Upper lobe of left lung (tissue), 6 donors: ENCODE measurements at regions not wholly inside any gene's neighbourhood (a gene's known extent, or its start where the extent isn't known, plus 50 kb on each side); places are given as distances from the start of the nearest gene placed in this dataset.

Experiments
- ATAC-seq, 2 donors: fragments of 200-7000 bp; cut with Tn5 transposase; one replicate each; pipeline ENCODE4 v1.9.1; 2022; ENCODE audit warnings: mild to moderate bottlenecking in 2 of 2, moderate library complexity in 2 of 2; ENCODE audit not compliant: low FRiP score in 2 of 2
- DNase-seq, 2 donors: peaks; one replicate each; pipeline ENCODE4 v3.0.0-alpha.2; 2019 to 2020
- H3K27ac ChIP-seq, 4 donors: fragments of 200-600 bp; sonication (generic); one replicate each; pipeline ENCODE4 v1.5.1; 2016 to 2019
- H3K27me3 ChIP-seq, 4 donors: fragments of 200-600 bp; sonication (generic); one replicate each; pipeline ENCODE4 v1.5.1; 2017 to 2019
- H3K36me3 ChIP-seq, 4 donors: fragments of 200-600 bp; sonication (generic); one replicate each; pipeline ENCODE4 v1.5.1; 2016 to 2019
- H3K4me1 ChIP-seq, 4 donors: fragments of 200-600 bp; sonication (generic); one replicate each; pipeline ENCODE4 v1.5.1; 2018 to 2019
- H3K4me3 ChIP-seq, 4 donors: fragments of 200-600 bp; sonication (generic); one replicate each; pipeline ENCODE4 v1.5.1; 2017 to 2019; ENCODE audit warnings: mild to moderate bottlenecking in 2 of 4, moderate library complexity in 1 of 4
- H3K9me3 ChIP-seq, 4 donors: fragments of 200-600 bp; sonication (generic); one replicate each; pipeline ENCODE4 v1.5.1; 2018 to 2019
- EP300 ChIP-seq, 4 donors: sonication (generic); formaldehyde crosslinking; IDR thresholded peaks; one replicate each; pipeline ENCODE4 v1.5.1; 2017; ENCODE audit warnings: antibody characterized with exemption in 4 of 4, control low read depth in 2 of 4
- POLR2A ChIP-seq, 4 donors: fragments of 450-650 bp; IDR thresholded peaks; one replicate each; pipeline ENCODE4 v1.5.1; 2016 to 2017; ENCODE audit warnings: antibody characterized with exemption in 4 of 4, mild to moderate bottlenecking in 2 of 4
- POLR2AphosphoS5 ChIP-seq, 2 donors: sonication (generic); formaldehyde crosslinking; IDR thresholded peaks; one replicate each; pipeline ENCODE4 v1.5.1; 2017; ENCODE audit warnings: antibody characterized with exemption in 2 of 2
- WGBS, 2 donors: methylation state at CpG; one replicate each; pipeline ENCODE4 v1.1.5; 2017 to 2018; 5-methylcytosine and 5-hydroxymethylcytosine counted together
- TF ChIP-seq, protein P1 (sequence below), 6 experiments: fragments of 450-650 bp in 4 of 6; fragments of 200-600 bp in 2 of 6; sonication (generic) in 2 of 6; IDR thresholded peaks; one replicate each; pipeline ENCODE4 v1.5.1; 2016 to 2019; ENCODE audit warnings: antibody characterized with exemption in 6 of 6
- donor health status: DM: no; HTN: no; CAD: no; lungs with moderate emphysema.
- donor health status: DM: no; HTN: yes; CAD: no; lungs with severe emphysema.

DNA sequence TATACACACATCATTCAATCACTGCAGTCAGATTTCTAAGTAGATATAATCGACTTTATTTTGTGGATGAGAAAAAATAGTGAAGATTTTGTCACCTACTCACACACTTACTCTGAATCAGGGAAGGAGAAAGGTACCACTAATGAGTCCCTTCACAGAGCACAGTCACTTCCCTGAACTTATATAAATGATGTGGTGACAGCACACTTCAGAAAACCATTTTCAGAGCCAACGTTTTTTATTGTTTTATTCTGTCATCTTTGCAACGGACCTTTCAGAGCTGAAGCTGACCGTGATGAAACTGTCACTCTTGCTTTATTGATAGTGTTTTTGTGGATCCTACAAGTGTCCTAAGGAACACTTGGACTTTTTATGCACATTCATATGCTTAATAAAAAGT, 956.6 kb downstream of the SQOR start:
- no peaks in the 10 kb centered on the region for H3K36me3 ChIP-seq
- no peaks in the 10 kb centered on the region for H3K4me1 ChIP-seq
- no peak overlapping the region for H3K4me3 ChIP-seq
- DNase-seq (no peak), ATAC-seq (no peak)
- no peak for TF ChIP-seq EP300 (IDR thresholded peaks at IDR 0.05)
- TF ChIP-seq POLR2AphosphoS5 (IDR thresholded peaks at IDR 0.05): no peak
- TF ChIP-seq, protein P1, sequence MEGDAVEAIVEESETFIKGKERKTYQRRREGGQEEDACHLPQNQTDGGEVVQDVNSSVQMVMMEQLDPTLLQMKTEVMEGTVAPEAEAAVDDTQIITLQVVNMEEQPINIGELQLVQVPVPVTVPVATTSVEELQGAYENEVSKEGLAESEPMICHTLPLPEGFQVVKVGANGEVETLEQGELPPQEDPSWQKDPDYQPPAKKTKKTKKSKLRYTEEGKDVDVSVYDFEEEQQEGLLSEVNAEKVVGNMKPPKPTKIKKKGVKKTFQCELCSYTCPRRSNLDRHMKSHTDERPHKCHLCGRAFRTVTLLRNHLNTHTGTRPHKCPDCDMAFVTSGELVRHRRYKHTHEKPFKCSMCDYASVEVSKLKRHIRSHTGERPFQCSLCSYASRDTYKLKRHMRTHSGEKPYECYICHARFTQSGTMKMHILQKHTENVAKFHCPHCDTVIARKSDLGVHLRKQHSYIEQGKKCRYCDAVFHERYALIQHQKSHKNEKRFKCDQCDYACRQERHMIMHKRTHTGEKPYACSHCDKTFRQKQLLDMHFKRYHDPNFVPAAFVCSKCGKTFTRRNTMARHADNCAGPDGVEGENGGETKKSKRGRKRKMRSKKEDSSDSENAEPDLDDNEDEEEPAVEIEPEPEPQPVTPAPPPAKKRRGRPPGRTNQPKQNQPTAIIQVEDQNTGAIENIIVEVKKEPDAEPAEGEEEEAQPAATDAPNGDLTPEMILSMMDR (IDR thresholded peaks at IDR 0.05): no peak
- TF ChIP-seq POLR2A (IDR thresholded peaks at IDR 0.05): no peak
- H3K27me3 ChIP-seq: no peaks in the 10 kb centered on the region
- WGBS, 2 donors: 62 to 66% methylated on average over 4 of the region's 4 CpGs
- H3K27ac ChIP-seq: no peak overlapping the region
- no peaks in the 10 kb centered on the region for H3K9me3 ChIP-seq

GRCh38 chr15:46595016-46595415, 960.2 kb downstream of the SQOR start:
- H3K36me3 ChIP-seq: no peaks in the 10 kb centered on the region
- DNase-seq (no peak), ATAC-seq (no peak)
- 85 to 90% methylated on average over 3 of the region's 3 CpGs for WGBS, 2 donors
- H3K4me1 ChIP-seq: no peaks in the 10 kb centered on the region
- H3K4me3 ChIP-seq: no peak overlapping the region
- H3K27ac ChIP-seq: no peak overlapping the region
- TF ChIP-seq POLR2A (IDR thresholded peaks at IDR 0.05) (no peak), POLR2AphosphoS5 (IDR thresholded peaks at IDR 0.05) (no peak), EP300 (IDR thresholded peaks at IDR 0.05) (no peak)
- TF ChIP-seq, protein P1 (IDR thresholded peaks at IDR 0.05): no peak
- H3K27me3 ChIP-seq: no peaks in the 10 kb centered on the region
- no peaks in the 10 kb centered on the region for H3K9me3 ChIP-seq

DNA sequence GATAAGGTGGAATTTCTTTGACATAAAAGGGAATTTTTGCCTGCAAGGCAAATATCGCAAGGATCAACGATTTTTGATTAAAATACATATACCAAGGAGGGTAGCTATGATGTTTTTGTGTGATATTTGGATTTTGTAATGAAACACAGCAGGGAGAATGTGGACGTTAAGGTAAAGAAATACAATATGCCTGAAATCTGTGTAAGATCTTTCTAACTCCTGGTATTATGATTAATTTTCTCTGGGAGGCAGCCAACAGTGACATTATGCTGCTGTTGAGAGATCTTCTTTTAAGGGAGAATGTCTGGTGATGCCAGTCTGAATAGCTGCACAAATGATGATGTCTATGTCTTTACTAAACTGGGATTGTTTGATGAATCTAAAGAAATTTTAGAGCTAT, 972.2 kb downstream of the SQOR start:
- 68 to 70% methylated on average over 3 of the region's 3 CpGs for WGBS, 2 donors

DNA sequence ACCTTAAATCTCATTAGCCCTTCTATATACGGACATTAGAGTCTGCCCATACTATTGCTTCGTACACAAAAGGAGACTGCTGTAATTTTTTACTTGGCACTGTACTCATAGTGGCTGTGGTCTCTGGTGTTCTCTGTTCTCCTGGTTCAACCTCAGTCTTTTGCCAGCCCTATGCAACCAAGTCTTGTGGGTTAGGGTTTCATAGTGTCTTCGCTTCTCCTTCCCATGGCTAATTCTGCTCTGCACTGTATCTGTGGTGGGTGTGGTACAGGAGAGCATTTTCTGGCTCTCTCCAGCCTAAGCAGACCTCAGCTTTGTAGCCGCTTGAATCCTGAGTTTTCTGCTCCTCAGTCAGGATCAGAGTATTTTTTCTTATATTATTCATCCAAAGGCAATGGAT, 981.2 kb downstream of the SQOR start:
- Histone ChIP-seq H3K36me3 (no peaks in the 10 kb centered on the region), H3K27ac (no peak overlapping the region), H3K27me3 (no peaks in the 10 kb centered on the region), H3K4me3 (no peak overlapping the region), H3K9me3 (no peaks in the 10 kb centered on the region), H3K4me1 (no peaks in the 10 kb centered on the region)
- ATAC-seq: no peak
- WGBS, 2 donors: 82 to 89% methylated on average over 4 of the region's 4 CpGs
- DNase-seq: no peak
- TF ChIP-seq POLR2AphosphoS5 (IDR thresholded peaks at IDR 0.05) (no peak), EP300 (IDR thresholded peaks at IDR 0.05) (no peak), POLR2A (IDR thresholded peaks at IDR 0.05) (no peak)
- TF ChIP-seq, protein P1 (IDR thresholded peaks at IDR 0.05): no peak

More for the DNA sequence above, 972.2 kb downstream of the SQOR start:
- DNase-seq (no peak), ATAC-seq (no peak)
- TF ChIP-seq POLR2AphosphoS5 (IDR thresholded peaks at IDR 0.05) (no peak), EP300 (IDR thresholded peaks at IDR 0.05) (no peak), POLR2A (IDR thresholded peaks at IDR 0.05) (no peak)
- TF ChIP-seq, protein P1 (IDR thresholded peaks at IDR 0.05): no peak
- no peaks in the 10 kb centered on the region for H3K4me1 ChIP-seq
- no peaks in the 10 kb centered on the region for H3K36me3 ChIP-seq
- H3K27me3 ChIP-seq: no peaks in the 10 kb centered on the region
- no peak overlapping the region for H3K4me3 ChIP-seq
- H3K27ac ChIP-seq: no peak overlapping the region
- no peaks in the 10 kb centered on the region for H3K9me3 ChIP-seq

GRCh38 chr15:46617507-46617906, 982.7 kb downstream of the SQOR start:
- ATAC-seq (no peak), DNase-seq (no peak)
- no peak overlapping the region for H3K4me3 ChIP-seq
- H3K9me3 ChIP-seq: no peaks in the 10 kb centered on the region
- no peaks in the 10 kb centered on the region for H3K36me3 ChIP-seq
- H3K4me1 ChIP-seq: no peaks in the 10 kb centered on the region
- TF ChIP-seq POLR2A (IDR thresholded peaks at IDR 0.05): no peak
- no peak for TF ChIP-seq EP300 (IDR thresholded peaks at IDR 0.05)
- TF ChIP-seq POLR2AphosphoS5 (IDR thresholded peaks at IDR 0.05): no peak
- TF ChIP-seq, protein P1 (IDR thresholded peaks at IDR 0.05): no peak
- H3K27me3 ChIP-seq: no peaks in the 10 kb centered on the region
- no peak overlapping the region for H3K27ac ChIP-seq
